Astrocyte of the cerebellum (primary cell): ENCODE measurements at regions not wholly inside any gene's neighbourhood (a gene's known extent, or its start where the extent isn't known, plus 50 kb on each side); places are given as distances from the start of the nearest gene placed in this dataset.

ENCODE experiments used
- DNase-seq: peaks from one replicate; pipeline ENCODE4 v3.0.0-alpha.2; 2011; ENCODE audit warnings: low read depth
- H3K4me3 ChIP-seq: 2 replicates; pipeline ENCODE4 v1.5.1; 2011; ENCODE audit warnings: mild to moderate bottlenecking, low read depth, low read length, moderate library complexity
- CTCF ChIP-seq: IDR thresholded peaks from 2 replicates; pipeline ENCODE4 v1.5.1; 2012; ENCODE audit warnings: low read length, low read depth, moderate library complexity, mild to moderate bottlenecking; ENCODE audit errors: missing control alignments
- in situ Hi-C: cut with HindIII; loops from 2 replicates; pipeline ENCODE4 v1.10.0; 2017; ENCODE audit warnings: low sequenced_read_pairs

GRCh38 chr13:105806628-105806920, 728.9 kb downstream of the EFNB2 start:
- in situ Hi-C loops: no loop called here
- TF ChIP-seq CTCF: no peak
- DNase-seq: peak; percentile 26
- no peak overlapping the region for H3K4me3 ChIP-seq

GRCh38 chr13:105805892-105806627, 729.4 kb downstream of the EFNB2 start:
- DNase-seq: no peak
- in situ Hi-C loops: no loop called here
- no peak for TF ChIP-seq CTCF
- no peak overlapping the region for H3K4me3 ChIP-seq

GRCh38 chr13:105804561-105805190, 730.8 kb downstream of the EFNB2 start:
- H3K4me3 ChIP-seq: no peak overlapping the region
- in situ Hi-C loops: no loop called here
- no peak for TF ChIP-seq CTCF
- DNase-seq: peak; percentile 69

GRCh38 chr13:105799155-105799554, 736.3 kb downstream of the EFNB2 start:
- in situ Hi-C loops: no loop called here

GRCh38 chr13:105798541-105798940, 736.9 kb downstream of the EFNB2 start:
- in situ Hi-C loops: no loop called here
- TF ChIP-seq CTCF: no peak
- no peak for DNase-seq
- no peak overlapping the region for H3K4me3 ChIP-seq

More at GRCh38 chr13:105799155-105799554, 736.3 kb downstream of the EFNB2 start:
- no peak overlapping the region for H3K4me3 ChIP-seq
- DNase-seq: no peak
- no peak for TF ChIP-seq CTCF

- DNase-seq: no peak
- no peak overlapping the region for H3K4me3 ChIP-seq
- no peak for TF ChIP-seq CTCF
- in situ Hi-C loops: no loop called here
Observed at GRCh38 chr13:105796081-105796480, 739.4 kb downstream of the EFNB2 start.
